ENCODE measurements at regions not wholly inside any gene's neighbourhood (a gene's known extent, or its start where the extent isn't known, plus 50 kb on each side); places are given as distances from the start of the nearest gene placed in this dataset.

- no peak for DNase-seq
Measured at GRCh38 chr11:115085461-115086210, 407.3 kb downstream of the NXPE2 start.

- DNase-seq = no peak
Measured at GRCh38 chr11:115087791-115088190, 409.5 kb downstream of the NXPE2 start.

- DNase-seq = no peak
Measured at GRCh38 chr11:115092516-115092915, 411.7 kb downstream of the CADM1 start.

GRCh38 chr11:115097796-115098408 is 406.3 kb downstream of the CADM1 start:
- no peak for DNase-seq

- no peak for DNase-seq
Measured at GRCh38 chr11:115100706-115101105, 403.5 kb downstream of the CADM1 start.

- no peak for DNase-seq
Measured at GRCh38 chr11:115103921-115104320, 400.3 kb downstream of the CADM1 start.

GRCh38 chr11:115104851-115105453 is 399.3 kb downstream of the CADM1 start:
- DNase-seq = no peak

GRCh38 chr11:115111066-115111465 is 393.1 kb downstream of the CADM1 start:
- no peak for DNase-seq

GRCh38 chr11:115112754-115113153 is 391.5 kb downstream of the CADM1 start:
- DNase-seq = no peak

GRCh38 chr11:115117956-115118493 is 386.2 kb downstream of the CADM1 start:
- DNase-seq = no peak

GRCh38 chr11:115119146-115119545 is 385.1 kb downstream of the CADM1 start:
- DNase-seq = no peak

Data from CD4-positive, alpha-beta T cell treated with Interleukin-17A for 1 hour (primary cell).